IPS DF 6.9 (cell line): ENCODE measurements at regions not wholly inside any gene's neighbourhood (a gene's known extent, or its start where the extent isn't known, plus 50 kb on each side); places are given as distances from the start of the nearest gene placed in this dataset.

Experiments used
- DNase-seq: peaks from one replicate; pipeline ENCODE4 v3.0.0-alpha.2; 2013; ENCODE audit warnings: low read depth, low spot score
- H3K27ac ChIP-seq: one replicate; pipeline ENCODE4 v1.5.1; 2013; ENCODE audit warnings: low read length, control low read depth
- H3K27me3 ChIP-seq: 2 replicates; pipeline ENCODE4 v1.6.1; 2013; ENCODE audit warnings: mild to moderate bottlenecking, low read length; ENCODE audit not compliant: control insufficient read depth, insufficient read depth
- H3K36me3 ChIP-seq: 2 replicates; pipeline ENCODE4 v1.6.1; 2013; ENCODE audit warnings: low read length; ENCODE audit not compliant: control insufficient read depth, insufficient read depth
- H3K4me1 ChIP-seq: 2 replicates; pipeline ENCODE4 v1.6.1; 2013; ENCODE audit warnings: low read length; ENCODE audit not compliant: control insufficient read depth, insufficient read depth
- H3K4me3 ChIP-seq: 2 replicates; pipeline ENCODE4 v1.5.1; 2013; ENCODE audit warnings: mild to moderate bottlenecking, low read length
- H3K9me3 ChIP-seq: 2 replicates; pipeline ENCODE4 v1.6.1; 2013; ENCODE audit warnings: low read length, inconsistent platforms; ENCODE audit not compliant: control insufficient read depth, insufficient read depth
- WGBS: extraction: QIAGEN DNeasy Blood & Tissue Kit; methylation state at CpG from one replicate; pipeline ENCODE4 v1.1.7; 2013; ENCODE audit warnings: mixed read lengths, missing lambda C conversion rate; ENCODE audit not compliant: insufficient read length, insufficient coverage; 5-methylcytosine and 5-hydroxymethylcytosine counted together

DNA sequence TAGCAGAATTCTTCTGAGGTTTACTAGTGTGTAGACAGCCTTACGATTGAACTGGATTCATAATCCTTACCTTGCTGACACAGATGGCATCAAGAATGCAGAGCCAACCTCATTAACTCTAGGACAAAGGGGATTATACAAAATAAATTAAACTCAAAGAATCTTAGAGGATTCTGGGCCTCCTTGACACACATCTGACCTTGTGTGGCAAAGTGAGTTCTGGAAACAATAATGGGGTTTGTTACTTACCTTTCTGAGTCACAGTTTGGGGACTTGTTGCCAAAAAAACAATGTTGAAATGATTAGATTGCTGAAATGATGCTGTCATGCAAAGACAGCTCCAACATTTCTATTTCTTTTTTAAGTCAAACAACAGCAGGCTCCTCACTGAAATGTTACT lies 179.1 kb upstream of the ISX start:
- H3K4me3 ChIP-seq, result no peak overlapping the region
- H3K36me3 ChIP-seq, result no peaks in the 10 kb centered on the region
- no peaks in the 10 kb centered on the region for H3K27me3 ChIP-seq
- H3K9me3 ChIP-seq, result peaks cover 3% of the 10 kb centered on the region
- DNase-seq, result no peak
- H3K4me1 ChIP-seq, result no peaks in the 10 kb centered on the region
- H3K27ac ChIP-seq, result no peak overlapping the region
- no CpG with 5 or more reads among the region's 1 CpG for WGBS

DNA sequence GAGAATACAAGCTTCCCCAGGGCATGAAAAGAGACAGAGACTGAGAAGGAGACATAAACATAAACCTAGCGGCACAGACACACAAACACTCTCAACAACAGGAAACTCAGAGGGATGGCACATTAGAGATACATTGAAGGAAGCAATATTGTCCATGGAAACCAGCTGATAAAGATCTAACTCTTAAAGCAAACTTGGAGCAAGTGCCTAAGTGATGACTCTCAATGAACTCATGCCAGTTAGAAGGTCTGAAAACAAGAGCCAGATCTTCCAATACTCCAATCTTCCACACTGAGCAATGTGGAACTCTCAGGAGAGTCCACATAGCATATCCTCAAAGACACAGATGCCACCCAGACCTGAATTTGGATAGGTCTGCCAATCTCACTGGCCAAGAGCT lies 168.8 kb upstream of the ISX start:
- Histone ChIP-seq H3K27ac (no peak overlapping the region), H3K4me3 (no peak overlapping the region), H3K27me3 (no peaks in the 10 kb centered on the region), H3K4me1 (no peaks in the 10 kb centered on the region), H3K36me3 (no peaks in the 10 kb centered on the region), H3K9me3 (no peaks in the 10 kb centered on the region)
- no CpG with 5 or more reads among the region's 1 CpG for WGBS
- no peak for DNase-seq

DNA sequence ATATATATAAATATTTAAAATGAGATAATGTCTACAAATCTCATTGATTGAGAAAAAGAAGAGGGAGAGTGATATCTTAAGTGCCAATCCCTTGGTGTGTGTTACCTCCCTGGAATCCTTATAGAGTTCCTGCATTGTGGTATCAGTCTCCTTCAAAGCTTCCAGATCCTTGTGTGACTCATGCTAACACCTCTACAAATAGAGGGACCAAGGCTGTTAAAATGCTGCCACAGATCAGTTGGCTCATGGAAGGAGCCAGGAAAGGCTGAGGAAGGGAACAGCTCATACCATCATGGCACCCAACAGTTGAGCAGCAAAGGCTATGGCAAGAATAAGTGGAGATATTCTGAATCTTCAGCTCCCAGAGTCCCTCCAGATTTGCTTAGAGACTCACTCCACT lies 163.6 kb upstream of the ISX start:
- Histone ChIP-seq H3K27ac (no peak overlapping the region), H3K36me3 (no peaks in the 10 kb centered on the region), H3K4me3 (no peak overlapping the region), H3K9me3 (no peaks in the 10 kb centered on the region), H3K4me1 (no peaks in the 10 kb centered on the region), H3K27me3 (no peaks in the 10 kb centered on the region)
- no peak for DNase-seq

DNA sequence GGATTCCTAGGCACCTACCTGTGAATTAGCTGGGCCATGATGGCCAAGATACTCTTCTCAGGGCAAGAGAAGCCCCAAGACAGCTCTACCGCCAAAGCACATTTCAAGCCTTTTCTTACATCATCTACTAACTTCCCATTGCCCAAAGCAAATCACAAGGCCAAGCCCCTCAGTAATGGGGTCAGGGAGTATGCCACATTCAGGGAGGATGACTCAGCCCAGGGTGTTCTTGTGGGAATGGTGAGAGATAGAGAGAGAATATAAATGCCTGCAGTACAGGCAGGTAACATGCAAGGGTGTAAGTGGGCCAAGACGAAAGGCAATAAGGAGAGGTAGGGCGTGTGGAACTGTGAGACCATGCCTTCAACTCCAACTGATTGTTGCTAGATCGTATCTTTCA lies 162.5 kb upstream of the ISX start:
- Histone ChIP-seq H3K4me1 (no peaks in the 10 kb centered on the region), H3K36me3 (no peaks in the 10 kb centered on the region), H3K27me3 (no peaks in the 10 kb centered on the region), H3K9me3 (no peaks in the 10 kb centered on the region), H3K4me3 (no peak overlapping the region), H3K27ac (no peak overlapping the region)
- no peak for DNase-seq
- no CpG with 5 or more reads among the region's 4 CpGs for WGBS

DNA sequence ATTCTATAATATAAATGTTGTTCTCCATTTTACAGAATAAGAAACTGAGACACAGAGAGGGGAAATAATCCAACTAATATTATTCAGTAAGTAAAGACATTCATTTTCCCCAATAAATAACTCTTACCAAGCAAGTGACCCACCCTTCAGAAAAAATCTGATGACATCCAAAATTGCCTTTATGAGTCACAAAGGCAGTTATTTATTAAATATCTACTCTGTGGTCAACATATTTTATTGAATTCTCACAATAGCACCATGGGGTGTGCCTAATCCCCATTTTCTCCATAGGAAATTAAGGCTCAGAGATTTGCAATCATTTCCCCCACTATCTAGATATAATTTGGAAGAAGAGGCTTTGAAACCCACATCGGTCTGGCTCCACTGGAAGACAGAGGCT lies 161.5 kb upstream of the ISX start:
- no CpG with 5 or more reads among the region's 1 CpG for WGBS
- Histone ChIP-seq H3K9me3 (no peaks in the 10 kb centered on the region), H3K4me3 (no peak overlapping the region), H3K4me1 (no peaks in the 10 kb centered on the region), H3K36me3 (no peaks in the 10 kb centered on the region), H3K27me3 (no peaks in the 10 kb centered on the region), H3K27ac (no peak overlapping the region)
- no peak for DNase-seq

DNA sequence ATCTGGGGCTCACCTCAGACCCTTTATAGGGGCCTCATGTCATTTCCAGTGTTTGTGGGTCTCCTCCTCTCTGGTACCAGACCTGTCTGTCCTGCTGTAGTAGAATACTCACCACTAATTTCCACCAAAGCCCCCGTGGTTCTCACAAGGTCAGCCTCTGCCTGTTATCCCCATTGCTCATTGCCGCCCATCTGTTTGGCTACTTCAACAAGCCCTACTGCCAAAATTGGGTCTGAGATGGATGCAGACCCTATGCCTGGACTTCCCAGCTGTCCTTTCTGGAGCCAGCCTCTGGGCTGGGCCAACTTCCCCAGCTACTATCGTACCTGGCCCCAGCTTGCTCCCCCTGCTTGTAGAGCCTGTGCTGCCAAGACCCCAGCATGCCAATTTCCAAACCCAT lies 152.1 kb upstream of the ISX start:
- DNase-seq, result no peak
- Histone ChIP-seq H3K9me3 (no peaks in the 10 kb centered on the region), H3K4me3 (no peak overlapping the region), H3K36me3 (no peaks in the 10 kb centered on the region), H3K27ac (no peak overlapping the region), H3K27me3 (no peaks in the 10 kb centered on the region), H3K4me1 (no peaks in the 10 kb centered on the region)
- no CpG with 5 or more reads among the region's 3 CpGs for WGBS

DNA sequence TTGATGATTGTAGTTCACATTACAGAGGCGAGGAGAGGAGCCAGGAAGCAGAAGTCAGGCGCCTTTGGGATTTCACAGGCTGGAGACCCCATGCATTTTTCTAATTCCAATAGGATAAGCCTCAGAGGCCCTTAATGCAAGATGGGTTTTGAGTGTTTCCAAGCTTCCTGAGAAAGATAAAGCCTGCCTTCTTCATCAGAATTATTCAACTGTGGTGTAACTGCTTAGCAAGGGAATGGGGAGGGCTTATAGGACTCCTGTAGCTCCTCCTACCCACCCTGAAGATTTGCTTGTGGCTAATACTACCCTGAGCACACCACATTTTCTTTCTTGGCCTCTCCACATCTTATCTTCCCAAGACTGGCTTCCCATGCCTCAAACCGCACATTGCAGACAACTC lies 151.1 kb upstream of the ISX start:
- WGBS, result no CpG with 5 or more reads among the region's 3 CpGs
- Histone ChIP-seq H3K4me1 (no peaks in the 10 kb centered on the region), H3K27ac (no peak overlapping the region), H3K4me3 (no peak overlapping the region), H3K27me3 (no peaks in the 10 kb centered on the region), H3K9me3 (no peaks in the 10 kb centered on the region), H3K36me3 (no peaks in the 10 kb centered on the region)
- DNase-seq, result no peak

DNA sequence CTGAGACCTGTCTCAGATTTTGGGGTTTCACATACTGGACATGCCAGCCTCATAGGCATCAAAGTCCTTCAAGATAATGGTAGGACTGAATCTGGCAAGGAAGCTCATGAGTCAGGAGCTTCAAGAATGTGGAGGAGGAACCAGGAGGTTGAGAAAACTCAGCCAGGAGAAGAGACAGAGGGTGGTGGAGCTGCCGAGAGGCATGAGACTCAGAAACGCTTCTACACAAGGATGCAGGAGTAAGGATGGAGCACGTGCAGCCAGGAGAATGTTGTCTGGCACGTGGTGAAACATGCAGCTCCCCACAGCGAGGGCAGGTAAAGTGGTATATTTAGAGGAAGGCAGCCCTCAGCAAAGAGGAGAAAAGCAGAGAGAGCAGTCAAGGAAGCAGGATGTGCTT lies 148.7 kb upstream of the ISX start:
- Histone ChIP-seq H3K4me3 (no peak overlapping the region), H3K4me1 (no peaks in the 10 kb centered on the region), H3K36me3 (no peaks in the 10 kb centered on the region), H3K27ac (no peak overlapping the region), H3K9me3 (no peaks in the 10 kb centered on the region), H3K27me3 (no peaks in the 10 kb centered on the region)
- no peak for DNase-seq
- WGBS, result no CpG with 5 or more reads among the region's 5 CpGs

DNA sequence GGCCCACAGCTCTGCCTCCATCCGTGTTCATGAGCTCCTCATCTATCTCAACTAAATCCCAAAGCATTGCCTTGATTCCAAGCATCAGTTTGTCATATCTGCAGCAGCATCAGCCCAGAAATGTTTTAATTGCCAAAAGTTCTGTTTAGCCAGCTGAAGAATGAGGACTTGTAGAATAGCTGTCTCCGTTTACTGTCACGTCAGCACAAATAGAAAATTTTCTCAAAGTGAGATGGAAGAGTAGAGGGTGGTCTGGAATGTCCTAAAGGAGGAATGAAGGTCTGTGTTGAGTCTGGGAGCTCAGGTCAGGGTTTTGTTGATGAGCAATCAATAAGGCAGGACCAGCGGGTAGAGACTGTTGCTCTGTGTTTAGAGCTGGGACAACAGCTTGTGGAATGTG lies 134.9 kb upstream of the ISX start:
- no peaks in the 10 kb centered on the region for H3K9me3 ChIP-seq
- no peak overlapping the region for H3K4me3 ChIP-seq
- WGBS, result no CpG with 5 or more reads among the region's 4 CpGs
- H3K27me3 ChIP-seq, result no peaks in the 10 kb centered on the region
- H3K4me1 ChIP-seq, result no peaks in the 10 kb centered on the region
- H3K36me3 ChIP-seq, result no peaks in the 10 kb centered on the region
- no peak overlapping the region for H3K27ac ChIP-seq
- no peak for DNase-seq

DNA sequence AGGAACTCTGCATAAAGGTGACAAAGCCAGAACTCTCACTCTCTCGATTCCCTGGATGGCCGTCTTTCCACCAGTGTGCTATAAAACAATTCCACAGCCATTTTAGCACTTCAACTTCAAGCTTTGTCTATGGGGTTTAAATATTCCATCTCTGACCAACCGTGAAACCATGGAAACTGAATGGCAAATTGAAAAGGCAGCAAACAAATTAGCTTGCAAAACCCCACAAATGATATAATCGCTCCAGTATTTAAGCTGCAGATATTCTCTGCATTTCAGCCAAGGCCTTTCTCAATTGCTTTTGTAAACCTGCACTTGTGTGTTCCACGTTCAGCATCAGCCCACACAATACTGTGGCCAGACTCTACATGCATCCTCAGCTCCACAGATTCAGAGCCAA lies 131.7 kb upstream of the ISX start:
- Histone ChIP-seq H3K9me3 (no peaks in the 10 kb centered on the region), H3K36me3 (no peaks in the 10 kb centered on the region), H3K4me1 (no peaks in the 10 kb centered on the region), H3K4me3 (no peak overlapping the region), H3K27me3 (no peaks in the 10 kb centered on the region), H3K27ac (no peak overlapping the region)
- WGBS, result no CpG with 5 or more reads among the region's 5 CpGs
- DNase-seq, result no peak

DNA sequence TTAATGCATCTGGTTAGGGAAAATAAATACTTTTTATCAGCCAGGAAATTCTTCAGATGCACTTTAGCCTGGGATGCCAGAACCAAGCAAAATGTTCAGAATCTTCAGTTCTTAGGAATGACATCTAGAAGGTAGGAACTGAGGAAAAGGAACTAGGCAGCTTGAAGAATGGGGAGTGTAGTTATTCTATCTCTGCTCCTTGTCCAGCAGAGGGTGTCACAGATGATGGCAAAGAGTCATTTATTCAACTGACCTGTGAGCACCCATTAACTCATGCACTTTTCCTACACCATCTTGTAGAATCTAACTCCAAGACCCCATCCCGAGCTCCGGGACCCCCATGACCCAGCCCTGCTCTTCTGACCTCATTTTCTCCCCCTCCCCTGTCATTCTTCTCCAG lies 122.1 kb upstream of the ISX start:
- H3K27me3 ChIP-seq, result no peaks in the 10 kb centered on the region
- H3K36me3 ChIP-seq, result no peaks in the 10 kb centered on the region
- no peak for DNase-seq
- H3K27ac ChIP-seq, result no peak overlapping the region
- no peaks in the 10 kb centered on the region for H3K4me1 ChIP-seq
- no peaks in the 10 kb centered on the region for H3K9me3 ChIP-seq
- WGBS, result no CpG with 5 or more reads among the region's 2 CpGs
- no peak overlapping the region for H3K4me3 ChIP-seq
